Endothelial cell of umbilical vein (primary cell): ENCODE measurements at regions not wholly inside any gene's neighbourhood (a gene's known extent, or its start where the extent isn't known, plus 50 kb on each side); places are given as distances from the start of the nearest gene placed in this dataset.

Experiments
- CTCF ChIP-seq, 2 donors: IDR thresholded peaks; 1 replicate in 1 of 2; 2 replicates in 1 of 2; pipeline ENCODE4 v1.5.1; 2011; ENCODE audit warnings: low read length in 2 of 2, mild to moderate bottlenecking in 2 of 2, moderate library complexity in 2 of 2, control low read depth in 1 of 2, inconsistent platforms in 1 of 2, low read depth in 1 of 2; ENCODE audit not compliant: insufficient read depth in 1 of 2; ENCODE audit errors: extremely low read depth in 1 of 2
- MAX ChIP-seq: IDR thresholded peaks from 2 replicates; pipeline ENCODE4 v1.6.1; 2011; ENCODE audit not compliant: insufficient read depth, insufficient read length

GRCh38 chr7:16935341-16935735 lies 53.6 kb upstream of the AGR3 start:
- TF ChIP-seq CTCF (IDR thresholded peaks at IDR 0.05; ENCODE audit: extremely low read depth in 1 of 2, insufficient read depth in 1 of 2, low read depth in 1 of 2, low read length in 2 of 2) (no peak), MAX (no peak)
